GM18505 (cell line): ENCODE measurements at regions not wholly inside any gene's neighbourhood (a gene's known extent, or its start where the extent isn't known, plus 50 kb on each side); places are given as distances from the start of the nearest gene placed in this dataset.

Experiments
- ATAC-seq: cut with Tn5 transposase; IDR thresholded peaks from one replicate; pipeline ENCODE4 v1.9.1; 2021; ENCODE audit not compliant: unreplicated experiment
- POLR2A ChIP-seq: IDR thresholded peaks from 4 replicates; pipeline ENCODE4 v1.6.1; 2011; ENCODE audit warnings: borderline replicate concordance; ENCODE audit not compliant: insufficient read depth, insufficient read length; ENCODE audit errors: extremely low read depth

DNA sequence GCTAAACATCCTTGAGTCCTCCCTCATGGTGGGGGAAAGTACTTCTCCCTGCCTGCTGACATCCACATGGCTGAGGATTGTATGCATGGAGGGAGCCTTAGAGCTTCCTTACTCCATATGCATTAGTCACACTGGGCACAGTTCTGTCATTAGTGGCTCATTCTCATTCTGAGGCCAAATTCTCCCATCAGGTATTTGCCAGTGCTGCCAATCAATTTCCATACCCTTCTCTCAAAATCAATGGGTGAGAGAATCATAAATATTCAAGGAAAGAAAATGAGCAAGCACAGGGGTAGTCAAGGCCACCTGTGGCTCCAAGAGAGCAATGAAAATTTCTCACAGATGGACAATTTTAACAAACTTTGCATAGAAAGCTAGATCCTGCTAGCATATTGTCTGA, 422.6 kb upstream of the SETBP1 start:
- TF ChIP-seq POLR2A = no peak
- no peak for ATAC-seq

DNA sequence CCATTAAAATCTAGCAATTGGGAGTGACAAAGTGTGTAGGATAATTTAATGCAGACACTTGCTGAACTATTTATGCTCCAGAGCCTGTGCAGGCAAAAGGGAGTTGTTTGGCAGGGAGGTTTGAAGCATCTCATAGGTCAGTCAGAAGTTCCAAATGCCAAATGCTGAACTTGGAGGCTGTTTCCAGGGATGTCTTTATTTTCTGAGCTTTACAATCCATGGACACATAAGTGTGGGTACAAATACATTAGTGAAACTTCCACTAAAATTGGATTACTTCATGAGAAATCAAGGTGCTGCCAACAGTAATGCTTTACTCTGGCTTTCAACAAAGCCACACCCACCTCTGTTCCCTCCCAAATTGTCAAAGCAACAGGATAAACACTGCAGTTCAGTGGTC, 422.1 kb upstream of the SETBP1 start:
- TF ChIP-seq POLR2A = no peak
- no peak for ATAC-seq

DNA sequence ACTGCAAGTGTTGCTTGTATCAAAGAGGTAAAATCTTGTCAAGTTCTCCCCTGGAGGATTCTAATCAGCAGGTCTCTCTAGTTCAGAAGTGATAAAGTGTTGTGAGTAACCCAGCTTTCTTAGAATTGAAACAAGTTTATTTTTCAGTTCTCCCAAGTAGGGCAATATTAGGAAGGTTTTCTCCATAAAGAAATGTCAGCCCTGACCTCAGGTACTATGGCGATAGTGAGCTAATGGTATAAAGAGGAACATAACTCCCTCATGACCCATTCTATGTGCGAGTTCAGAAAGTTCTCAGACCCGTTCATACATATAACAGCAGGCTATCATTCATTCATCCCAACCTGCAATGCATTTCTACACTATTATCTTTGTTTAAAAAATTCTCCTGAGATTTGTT, 421.1 kb upstream of the SETBP1 start:
- no peak for ATAC-seq
- no peak for TF ChIP-seq POLR2A

DNA sequence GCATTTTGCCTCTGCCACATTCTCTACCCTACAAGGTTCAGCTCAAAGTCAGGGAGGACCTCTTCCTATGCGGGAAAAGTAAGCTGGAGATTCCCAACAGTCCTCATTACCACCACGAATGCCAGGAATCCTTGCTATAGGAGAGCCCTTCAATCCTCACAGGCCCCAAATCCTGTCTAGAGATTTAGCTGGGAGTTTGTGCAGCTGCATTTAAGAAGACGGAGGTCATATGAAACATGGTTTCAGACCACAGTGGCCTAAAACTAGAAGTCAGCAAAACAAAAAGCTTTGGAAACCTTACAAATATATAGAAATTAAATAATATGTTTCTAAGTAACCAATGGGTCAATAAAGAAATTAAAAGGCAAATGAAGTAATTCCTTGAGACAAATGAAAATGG, 415.3 kb upstream of the SETBP1 start:
- no peak for ATAC-seq
- TF ChIP-seq POLR2A = no peak

DNA sequence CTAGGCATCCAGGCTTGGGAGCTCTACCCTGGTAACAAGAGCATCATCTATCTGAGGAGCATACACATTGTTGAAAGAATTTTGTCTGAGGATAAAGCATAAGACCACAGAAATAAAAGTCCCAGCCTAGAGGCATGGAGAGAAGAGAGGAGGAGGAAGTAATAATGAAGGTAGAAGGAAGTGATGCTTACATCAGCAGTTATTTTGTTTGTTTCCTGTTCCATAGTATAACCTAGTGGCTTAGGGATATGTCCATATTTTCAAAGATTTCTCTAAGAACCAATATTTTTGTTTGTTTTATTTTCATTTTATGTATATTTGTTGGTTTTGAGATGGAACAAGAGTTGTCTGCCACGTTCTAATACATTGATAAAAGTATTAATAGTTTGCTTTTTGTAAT, 407.4 kb upstream of the SETBP1 start:
- no peak for ATAC-seq
- TF ChIP-seq POLR2A = no peak

DNA sequence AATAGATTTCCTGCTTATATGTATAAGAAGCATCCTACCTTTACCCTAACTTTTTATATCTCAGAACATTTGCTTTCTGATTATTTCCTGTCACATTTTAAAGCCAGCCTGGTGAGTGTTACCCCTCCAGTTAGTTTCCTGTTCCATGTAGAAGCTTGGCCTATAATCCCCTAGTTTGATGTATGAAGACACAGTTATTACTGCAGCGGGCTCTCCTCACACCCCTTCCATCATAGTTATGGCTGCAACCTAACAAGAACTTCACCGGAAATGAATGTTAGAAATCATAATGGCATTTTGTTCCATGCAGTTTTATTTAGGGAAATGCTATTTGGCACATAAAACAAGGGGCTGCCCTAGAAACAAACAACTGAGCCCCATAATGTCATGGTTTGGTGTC, 400.2 kb upstream of the SETBP1 start:
- no peak for TF ChIP-seq POLR2A
- ATAC-seq = no peak

DNA sequence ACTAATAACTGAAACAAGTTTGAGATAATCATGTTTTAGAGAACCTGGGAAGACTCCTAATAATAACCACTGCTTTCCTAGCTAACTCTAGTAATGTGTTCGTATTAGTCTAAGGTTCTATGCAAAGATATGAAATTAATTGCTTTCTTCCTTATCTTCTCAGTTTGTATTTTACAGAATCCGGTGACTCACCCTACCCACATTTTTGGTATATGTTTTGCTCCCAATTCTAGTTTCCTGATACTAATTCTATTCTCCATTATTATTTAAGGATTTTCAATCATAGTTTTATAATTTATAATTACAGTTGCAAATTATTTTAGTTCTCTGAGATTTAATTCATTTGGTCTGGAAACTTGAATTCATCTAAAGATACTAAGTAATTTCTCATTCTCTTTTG, 394.6 kb upstream of the SETBP1 start:
- no peak for TF ChIP-seq POLR2A
- no peak for ATAC-seq

DNA sequence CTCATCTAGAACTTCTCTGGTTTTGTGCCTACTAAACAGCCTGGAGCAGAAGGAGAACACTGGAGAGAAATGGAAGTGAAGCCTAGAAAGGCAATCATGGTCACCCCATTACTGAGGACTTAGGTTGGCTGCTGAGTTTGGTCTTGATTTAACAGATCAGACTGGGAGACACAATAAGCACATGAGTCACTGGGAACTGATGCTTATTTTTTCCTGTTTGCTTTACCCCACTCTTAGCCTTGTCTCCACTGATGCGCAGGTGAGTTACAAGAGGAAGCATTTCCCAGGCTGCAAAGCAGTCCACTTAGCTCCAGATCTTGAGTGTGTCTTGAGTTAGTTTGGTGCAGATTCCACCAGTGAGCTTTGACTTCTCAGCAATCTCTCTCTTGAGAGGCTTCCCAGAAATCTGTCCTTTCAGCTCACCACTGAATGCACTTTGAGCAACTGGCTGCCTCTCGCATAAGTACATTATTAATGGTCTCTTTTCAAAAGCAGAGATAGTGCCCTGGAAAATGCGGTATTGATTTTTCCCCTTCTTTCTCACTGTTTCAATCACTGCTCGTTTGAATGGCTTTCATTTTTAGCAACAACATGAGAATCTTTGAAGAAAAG, 390.2 kb upstream of the SETBP1 start:
- ATAC-seq = no peak
- TF ChIP-seq POLR2A = no peak

DNA sequence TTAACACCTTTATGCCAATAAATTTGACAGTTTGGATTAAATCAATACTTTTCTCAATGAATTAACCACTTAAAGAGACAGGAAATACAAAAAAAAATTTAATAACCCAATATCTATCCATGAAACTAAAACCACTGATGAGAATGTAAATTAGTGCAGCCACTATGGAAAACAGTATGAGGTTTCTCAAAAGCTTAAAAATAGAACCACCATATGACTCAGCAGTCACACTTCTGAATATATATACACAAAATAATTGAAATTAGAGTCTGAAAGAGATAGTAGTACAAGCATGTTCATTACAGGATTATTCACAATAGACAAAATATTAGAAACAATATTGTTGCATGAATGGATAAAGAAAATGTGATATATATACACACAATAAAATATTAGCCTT, 382.1 kb upstream of the SETBP1 start:
- no peak for TF ChIP-seq POLR2A

DNA sequence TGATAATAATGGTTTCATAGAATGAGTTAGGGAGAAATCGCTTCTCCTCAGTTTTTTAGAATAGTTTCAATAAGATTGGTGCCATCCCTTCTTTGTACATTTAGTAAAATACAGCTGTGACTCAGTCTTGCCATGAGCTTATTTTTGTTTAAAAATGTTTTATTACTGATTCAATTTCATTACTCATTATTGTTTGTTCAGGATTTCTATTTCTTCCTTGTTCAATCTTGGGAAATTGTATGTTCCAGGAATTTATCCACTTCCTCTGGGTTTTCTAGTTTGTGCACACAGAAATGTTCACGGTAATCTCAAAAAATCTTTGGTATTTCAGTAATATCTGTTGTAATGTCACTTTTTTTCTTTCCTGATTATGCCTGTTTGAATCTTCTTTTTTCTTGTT, 371.5 kb upstream of the SETBP1 start:
- no peak for ATAC-seq
- TF ChIP-seq POLR2A = no peak

More for the DNA sequence above, 382.1 kb upstream of the SETBP1 start:
- ATAC-seq = no peak

DNA sequence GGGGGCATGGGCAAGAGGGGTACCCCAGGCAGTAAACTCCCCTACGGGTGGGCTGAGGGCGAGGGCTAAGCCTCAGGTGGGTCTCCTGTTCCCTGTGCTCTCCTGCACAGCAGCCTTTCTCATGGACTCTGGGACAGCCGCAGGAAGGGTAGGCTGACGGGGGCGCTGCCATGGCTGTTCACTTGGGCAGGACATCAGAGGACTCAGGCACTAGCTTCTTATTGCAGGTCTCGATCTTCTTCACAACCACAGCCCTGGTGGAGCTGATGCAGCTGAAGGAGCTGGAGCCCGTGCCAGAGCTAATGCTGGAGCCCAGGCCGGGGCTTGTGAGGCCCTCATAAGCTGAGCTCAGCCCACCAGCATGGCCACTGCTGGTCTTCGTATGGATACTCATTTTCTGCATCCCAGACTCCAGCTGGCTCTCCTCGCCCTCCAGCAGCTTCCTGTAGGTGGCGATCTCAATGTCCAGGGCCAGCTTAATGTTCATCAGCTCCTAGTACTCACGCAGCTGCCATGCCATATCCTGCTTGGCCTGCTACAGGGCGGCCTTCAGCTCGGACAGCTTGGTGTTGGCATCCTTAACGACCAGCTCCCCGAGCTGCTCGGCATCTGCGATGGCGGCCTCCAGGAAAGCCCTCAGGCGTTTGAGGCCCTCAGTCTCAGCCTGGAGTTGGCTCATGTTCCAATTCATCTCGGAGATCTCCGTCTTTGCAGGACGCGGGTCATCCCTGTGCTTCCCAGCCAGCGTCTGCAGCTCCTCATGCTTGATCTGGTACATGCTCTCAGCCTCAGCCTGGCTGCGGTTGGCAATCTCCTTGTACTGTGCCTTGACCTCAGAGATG, 359.8 kb upstream of the SETBP1 start:
- ATAC-seq = no peak
- no peak for TF ChIP-seq POLR2A

DNA sequence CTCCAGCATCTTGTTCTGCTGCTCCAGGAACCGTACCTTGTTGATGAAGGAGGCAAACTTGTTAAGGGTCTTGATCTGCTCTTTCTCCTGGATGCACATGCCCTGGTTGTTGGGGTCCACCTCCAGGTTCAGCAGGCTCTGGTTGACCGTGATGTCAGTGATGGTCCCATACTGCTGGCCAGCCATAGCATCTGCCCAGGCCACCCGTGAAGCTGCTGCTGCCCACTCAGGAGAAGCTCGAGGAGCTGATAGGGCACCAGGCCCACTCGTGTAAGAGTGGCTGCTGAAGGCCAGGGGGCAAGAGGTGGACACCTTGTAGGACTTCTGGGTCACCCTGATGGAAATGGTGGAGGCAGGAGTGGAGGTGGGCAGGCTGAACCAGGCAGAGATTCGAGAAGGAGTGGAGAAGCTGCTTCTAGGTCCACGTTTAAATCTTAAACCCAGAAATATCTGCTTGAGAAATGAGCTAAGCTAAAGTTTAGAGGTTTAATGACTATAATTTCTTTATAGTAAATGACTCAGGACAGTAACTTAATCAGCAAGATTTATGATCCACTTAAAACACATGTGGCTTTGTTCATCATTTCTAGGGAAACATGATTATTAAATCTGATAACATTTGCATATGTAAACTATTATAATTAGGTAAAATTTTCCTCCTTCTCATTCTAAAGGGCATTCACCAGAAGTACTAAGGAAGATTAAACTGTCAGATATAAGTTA, 358.7 kb upstream of the SETBP1 start:
- ATAC-seq = no peak
- no peak for TF ChIP-seq POLR2A

DNA sequence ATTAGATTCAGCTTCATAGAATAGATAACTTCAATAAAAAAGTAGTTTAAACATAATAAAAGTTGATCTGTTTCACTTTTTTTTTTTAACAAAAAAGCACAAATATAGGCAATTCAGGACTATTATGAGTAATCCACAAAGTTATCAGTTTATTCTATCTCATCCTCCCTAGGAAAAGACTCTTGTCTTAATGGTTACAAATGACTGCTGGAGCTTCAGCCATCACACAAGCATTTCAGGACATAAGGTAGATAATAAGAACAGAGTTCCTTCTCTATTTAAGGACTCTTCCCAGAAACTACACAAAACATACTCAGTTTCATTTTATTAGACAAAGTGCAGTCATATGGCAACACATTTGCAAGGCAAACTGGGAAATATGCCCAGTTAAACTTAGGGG, 357.6 kb upstream of the SETBP1 start:
- no peak for TF ChIP-seq POLR2A
- no peak for ATAC-seq

DNA sequence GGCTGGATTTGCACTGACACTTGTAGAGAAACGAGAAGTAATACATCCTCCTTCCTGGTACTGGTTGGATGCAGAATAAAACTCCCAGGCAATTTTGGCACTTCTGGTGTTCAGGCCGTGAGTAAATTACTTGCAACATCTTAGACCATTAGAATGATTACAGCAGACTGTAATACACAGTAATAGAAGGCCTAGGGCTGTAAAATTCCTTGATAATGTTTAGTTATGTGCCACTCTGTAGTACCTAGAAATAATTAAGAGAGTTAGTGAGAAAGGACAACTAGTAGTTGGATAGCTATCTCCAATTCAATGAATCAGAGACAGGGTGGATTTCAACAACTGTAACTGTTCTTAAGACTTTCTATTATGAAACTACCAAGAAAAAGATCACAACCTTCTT, 356.3 kb upstream of the SETBP1 start:
- ATAC-seq = no peak

DNA sequence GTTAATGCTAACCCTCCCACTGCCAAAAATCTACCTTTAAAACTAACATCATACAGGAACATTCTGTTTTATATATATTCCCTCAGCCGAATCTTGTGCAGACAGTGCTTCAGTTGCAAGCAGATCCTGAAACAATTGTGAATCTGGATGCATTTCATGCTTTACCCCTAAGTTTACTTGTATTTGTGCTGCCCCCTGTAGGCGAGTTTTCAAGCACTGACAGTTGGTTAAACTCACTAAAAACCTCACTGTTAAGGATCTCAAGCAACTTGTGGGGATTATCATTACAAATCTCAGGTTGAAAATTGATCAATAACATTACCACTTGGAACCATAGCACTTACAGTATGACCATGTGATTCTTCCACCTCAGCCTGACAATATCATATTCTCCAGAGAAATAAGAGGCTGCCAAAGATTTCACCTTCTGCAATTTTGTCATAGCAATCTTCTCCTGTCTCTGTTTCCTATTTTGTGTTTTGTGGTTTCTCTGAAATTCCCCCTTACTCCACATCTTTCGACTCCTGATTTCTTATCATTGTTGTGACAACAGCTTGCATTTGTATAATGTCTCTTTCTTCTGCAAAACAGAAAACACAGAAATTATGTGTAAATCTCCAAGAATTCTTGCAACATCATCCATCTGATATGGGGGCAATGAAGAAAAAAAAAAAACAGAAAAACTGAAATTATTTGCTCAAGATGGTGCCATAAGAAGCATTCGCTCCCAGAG, 354.6 kb upstream of the SETBP1 start:
- no peak for TF ChIP-seq POLR2A
- ATAC-seq = no peak

More for the DNA sequence above, 356.3 kb upstream of the SETBP1 start:
- TF ChIP-seq POLR2A = no peak
